ENCODE measurements at regions not wholly inside any gene's neighbourhood (a gene's known extent, or its start where the extent isn't known, plus 50 kb on each side); places are given as distances from the start of the nearest gene placed in this dataset.

DNA sequence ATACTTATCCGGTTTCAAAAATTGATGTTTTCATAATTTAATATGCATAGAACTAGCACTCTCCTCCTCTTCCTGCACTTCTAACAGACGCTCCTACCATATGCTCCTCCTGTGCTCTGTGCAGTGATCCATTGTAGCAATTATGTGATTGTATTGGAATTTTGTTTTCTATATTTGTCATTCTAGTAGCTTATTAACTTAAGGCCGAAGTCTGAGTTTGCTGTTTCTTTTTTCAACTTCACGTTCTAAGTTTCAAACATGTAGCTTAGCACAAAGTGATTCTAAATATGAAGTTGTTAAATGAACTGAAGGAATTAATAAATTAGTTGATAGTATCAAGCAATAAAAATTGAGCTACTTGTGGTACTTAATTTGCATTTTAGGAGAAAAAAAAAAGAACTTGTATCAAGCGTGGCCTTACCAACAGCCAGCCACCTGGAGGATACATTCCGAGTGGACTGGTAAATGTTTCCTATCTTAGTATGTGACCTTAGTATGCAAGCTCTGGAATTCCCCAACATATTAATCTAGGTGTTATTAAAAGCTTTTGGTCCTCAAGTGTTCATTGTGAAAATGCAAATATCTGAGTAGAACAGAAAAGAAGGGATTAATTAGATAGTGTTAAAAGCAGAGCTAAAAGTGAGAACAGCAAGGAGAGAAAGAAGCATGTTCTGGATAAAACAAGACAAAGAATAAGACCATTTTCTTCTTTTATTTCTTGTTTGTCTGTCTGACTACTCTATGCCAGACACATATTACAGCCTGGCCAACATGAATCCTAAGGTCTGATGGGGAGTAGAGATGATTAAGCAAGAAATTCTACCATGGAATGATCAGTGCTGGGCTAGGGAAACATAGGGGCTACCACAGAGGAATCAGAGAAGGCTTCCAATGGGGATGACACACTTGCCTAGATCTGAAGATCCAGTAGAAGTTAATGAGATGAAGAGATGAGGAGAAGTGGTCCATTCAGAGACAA, 290.4 kb upstream of the MON1B start:
- DNase-seq, result no peak
- intact Hi-C loops (cut with DNase I), result no loop called here
- Histone ChIP-seq H3K36me3 (no peaks in the 10 kb centered on the region), H3K27me3 (no peaks in the 10 kb centered on the region), H3K9me3 (no peaks in the 10 kb centered on the region), H3K4me3 (no peak overlapping the region), H3K27ac (no peak overlapping the region), H3K4me1 (ENCODE audit: insufficient read depth) (no peaks in the 10 kb centered on the region)
- TF ChIP-seq POLR2A (IDR thresholded peaks at IDR 0.05), result no peak
- no peak for TF ChIP-seq EP300 (IDR thresholded peaks at IDR 0.05)
- TF ChIP-seq, protein P1, sequence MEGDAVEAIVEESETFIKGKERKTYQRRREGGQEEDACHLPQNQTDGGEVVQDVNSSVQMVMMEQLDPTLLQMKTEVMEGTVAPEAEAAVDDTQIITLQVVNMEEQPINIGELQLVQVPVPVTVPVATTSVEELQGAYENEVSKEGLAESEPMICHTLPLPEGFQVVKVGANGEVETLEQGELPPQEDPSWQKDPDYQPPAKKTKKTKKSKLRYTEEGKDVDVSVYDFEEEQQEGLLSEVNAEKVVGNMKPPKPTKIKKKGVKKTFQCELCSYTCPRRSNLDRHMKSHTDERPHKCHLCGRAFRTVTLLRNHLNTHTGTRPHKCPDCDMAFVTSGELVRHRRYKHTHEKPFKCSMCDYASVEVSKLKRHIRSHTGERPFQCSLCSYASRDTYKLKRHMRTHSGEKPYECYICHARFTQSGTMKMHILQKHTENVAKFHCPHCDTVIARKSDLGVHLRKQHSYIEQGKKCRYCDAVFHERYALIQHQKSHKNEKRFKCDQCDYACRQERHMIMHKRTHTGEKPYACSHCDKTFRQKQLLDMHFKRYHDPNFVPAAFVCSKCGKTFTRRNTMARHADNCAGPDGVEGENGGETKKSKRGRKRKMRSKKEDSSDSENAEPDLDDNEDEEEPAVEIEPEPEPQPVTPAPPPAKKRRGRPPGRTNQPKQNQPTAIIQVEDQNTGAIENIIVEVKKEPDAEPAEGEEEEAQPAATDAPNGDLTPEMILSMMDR (IDR thresholded peaks at IDR 0.05), result no peak
- 25 to 48% (median 33%) methylated on average over 6 of the region's 6 CpGs for WGBS, 3 donors

DNA sequence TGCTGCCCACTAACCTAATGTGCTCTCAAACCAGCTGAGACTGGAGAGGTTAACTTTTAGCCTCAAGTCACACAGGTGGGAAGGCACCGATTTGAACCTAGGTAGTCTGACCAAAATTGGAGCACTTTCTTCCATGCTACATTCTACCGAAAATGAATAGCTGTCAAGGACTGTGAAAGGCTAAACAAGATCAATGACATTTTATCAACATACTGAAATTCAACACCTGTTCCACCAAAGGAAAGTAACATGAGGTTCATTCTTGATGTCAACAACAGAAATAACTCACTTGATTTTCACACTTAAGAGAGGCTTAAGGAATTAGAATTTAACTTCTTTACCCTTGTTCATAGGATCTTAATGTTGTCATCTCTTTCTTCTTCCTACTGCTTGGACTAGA, 284.4 kb upstream of the MON1B start:
- Histone ChIP-seq H3K27ac (no peak overlapping the region), H3K4me3 (no peak overlapping the region), H3K36me3 (no peaks in the 10 kb centered on the region), H3K9me3 (no peaks in the 10 kb centered on the region), H3K4me1 (ENCODE audit: insufficient read depth) (no peaks in the 10 kb centered on the region), H3K27me3 (no peaks in the 10 kb centered on the region)
- intact Hi-C loops (cut with DNase I), result no loop called here
- no peak for TF ChIP-seq POLR2A (IDR thresholded peaks at IDR 0.05)
- TF ChIP-seq, protein P1 (IDR thresholded peaks at IDR 0.05), result no peak
- no peak for TF ChIP-seq EP300 (IDR thresholded peaks at IDR 0.05)
- no peak for DNase-seq
- 72 to 85% (median 79%) methylated on average over 2 of the region's 2 CpGs for WGBS, 3 donors

DNA sequence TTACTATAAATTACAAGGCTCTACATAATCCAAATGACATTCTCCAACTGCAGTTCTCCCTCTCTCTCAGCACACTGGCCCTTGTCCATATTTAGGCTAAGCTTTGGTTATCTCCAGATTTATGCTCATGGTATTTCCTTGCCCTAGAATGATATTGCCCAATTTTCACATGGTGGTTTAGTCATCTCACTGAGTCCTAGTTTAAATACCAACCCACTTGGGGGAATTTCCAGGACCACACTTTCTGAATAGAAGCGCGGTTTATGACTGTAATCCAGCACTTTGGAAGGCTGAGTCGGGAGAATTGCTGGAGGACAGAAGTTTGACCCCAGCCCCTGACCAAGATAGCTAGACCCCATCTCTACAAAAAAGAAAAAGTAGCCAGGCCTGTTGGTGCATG, 280.1 kb upstream of the MON1B start:
- Histone ChIP-seq H3K27me3 (no peaks in the 10 kb centered on the region), H3K9me3 (no peaks in the 10 kb centered on the region), H3K36me3 (no peaks in the 10 kb centered on the region), H3K4me1 (ENCODE audit: insufficient read depth) (no peaks in the 10 kb centered on the region), H3K4me3 (no peak overlapping the region), H3K27ac (no peak overlapping the region)
- WGBS, 3 donors, result 57 to 76% (median 70%) methylated on average over 3 of the region's 3 CpGs
- TF ChIP-seq POLR2A (IDR thresholded peaks at IDR 0.05), result no peak
- TF ChIP-seq, protein P1 (IDR thresholded peaks at IDR 0.05), result no peak
- intact Hi-C loops (cut with DNase I), result no loop called here
- no peak for DNase-seq

DNA sequence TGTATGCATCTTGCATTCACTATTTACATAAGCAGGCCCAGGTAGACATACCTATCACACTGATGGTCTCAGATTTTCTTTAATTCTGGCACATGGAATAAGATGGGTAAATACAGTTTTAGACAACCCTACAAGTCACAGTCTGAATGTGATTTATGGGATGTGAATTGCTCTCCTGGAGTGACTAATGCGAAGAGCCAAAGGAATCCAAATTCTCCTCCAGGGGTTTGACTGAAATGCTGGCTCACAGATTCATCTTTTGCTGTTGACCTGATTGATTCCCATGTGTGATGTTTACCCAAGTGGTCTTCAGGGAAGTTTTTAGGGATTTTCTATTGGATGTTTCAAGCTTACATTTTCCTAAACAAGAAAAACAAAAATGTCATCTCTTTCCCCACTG, 277.9 kb upstream of the MON1B start:
- no peak for DNase-seq
- Histone ChIP-seq H3K27me3 (no peaks in the 10 kb centered on the region), H3K4me1 (ENCODE audit: insufficient read depth) (no peaks in the 10 kb centered on the region), H3K27ac (no peak overlapping the region), H3K4me3 (no peak overlapping the region), H3K36me3 (no peaks in the 10 kb centered on the region), H3K9me3 (no peaks in the 10 kb centered on the region)
- intact Hi-C loops (cut with DNase I), result no loop called here
- TF ChIP-seq POLR2A (IDR thresholded peaks at IDR 0.05), result no peak
- TF ChIP-seq, protein P1 (IDR thresholded peaks at IDR 0.05), result no peak
- WGBS, 3 donors, result 89 to 92% (median 92%) methylated on average over 1 of the region's 1 CpG
